NCI-H460 (cell line): ENCODE measurements at regions not wholly inside any gene's neighbourhood (a gene's known extent, or its start where the extent isn't known, plus 50 kb on each side); places are given as distances from the start of the nearest gene placed in this dataset.
A peak's percentile ranks its signal among the peaks of the same experiment; 100 is the strongest.
"Not testable (repeated sequence)": the region's sequence is repeated elsewhere in the genome, so short reads cannot be mapped to it uniquely, and the experiment has no call there.

Experiments
- DNase-seq: peaks from one replicate; pipeline ENCODE4 v3.0.0-alpha.2; 2016; ENCODE audit warnings: low read depth; ENCODE audit errors: extremely low read depth
- small RNA-seq, 2 experiments: library from RNA; depleted of rRNA; stranded (forward); fragments of <200 nt; gene quantifications; one replicate each; pipeline ENCODE3, GENCODE V24; 2014

DNA sequence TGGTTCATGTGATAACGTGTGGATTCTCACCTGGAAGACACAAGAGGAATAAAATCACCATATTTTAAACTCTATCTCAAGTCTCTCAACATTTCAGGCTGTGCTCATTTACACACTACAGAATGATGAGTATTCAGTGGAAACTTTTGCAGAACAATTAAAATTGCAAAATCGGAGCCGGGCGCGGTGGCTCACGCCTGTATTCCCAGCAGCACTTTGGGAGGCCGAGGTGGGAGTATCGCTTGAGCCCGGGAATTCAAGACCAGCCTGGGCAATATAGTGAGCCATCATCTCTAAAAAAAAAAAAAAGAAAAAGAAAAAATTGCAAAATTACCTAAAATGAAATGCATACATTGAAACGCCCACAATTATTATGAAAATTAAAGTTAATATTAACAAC lies 825.9 kb downstream of the KCNJ18 start:
- DNase-seq = no peak

DNA sequence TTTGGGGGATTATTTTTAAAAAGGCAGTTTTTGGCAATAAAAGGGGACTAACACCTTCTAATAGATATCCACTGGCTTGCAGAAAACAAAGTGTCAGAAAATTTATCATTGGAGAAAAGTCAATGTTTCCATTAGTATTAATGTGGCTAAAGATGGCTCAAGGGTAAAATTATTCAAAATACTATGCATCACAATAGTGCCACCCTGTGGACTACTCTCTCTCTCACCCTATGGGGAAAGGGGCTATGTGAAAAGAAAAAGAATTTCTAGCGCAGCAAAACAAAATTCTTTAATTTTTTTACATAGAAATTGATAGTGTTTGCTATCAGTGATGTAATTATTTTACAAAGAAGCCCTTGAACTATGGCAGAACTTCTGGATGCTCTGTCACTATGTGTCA lies 856.5 kb downstream of the KCNJ18 start:
- not testable (repeated sequence) for DNase-seq

DNA sequence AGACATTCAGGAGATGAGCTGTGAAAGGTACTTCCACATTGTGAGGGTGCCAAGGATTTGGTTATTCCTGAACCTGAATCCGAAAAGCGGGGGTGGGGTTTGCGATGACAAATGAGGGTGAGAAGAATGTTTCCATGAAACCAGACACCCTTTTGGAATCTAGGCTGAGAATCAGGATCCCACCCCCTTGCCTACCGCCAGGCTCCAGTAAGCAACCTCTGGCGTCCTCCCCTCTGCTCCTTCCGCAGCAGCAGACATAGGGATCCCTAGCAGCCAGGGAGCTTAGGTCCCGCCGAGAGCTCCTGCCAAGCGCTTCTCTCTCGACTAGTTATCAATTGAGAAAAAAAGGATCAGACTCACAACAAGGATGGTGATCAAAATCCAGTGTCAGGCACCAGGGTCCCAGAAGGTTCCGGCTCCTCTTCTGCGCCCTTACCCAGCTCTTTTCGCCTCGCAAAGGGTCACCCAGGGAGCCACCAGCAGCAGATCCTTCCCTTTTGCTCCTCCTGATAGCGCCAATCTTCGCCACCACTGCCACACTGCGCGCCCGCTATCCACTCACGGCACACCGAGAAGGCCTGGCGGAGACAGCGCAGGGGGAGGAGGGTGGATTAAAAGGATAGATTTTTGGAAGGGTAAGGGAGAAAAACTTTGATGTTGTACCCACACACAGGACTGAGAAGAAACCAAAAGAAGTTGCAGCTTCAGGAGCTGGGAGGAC lies 859.5 kb downstream of the KCNJ18 start:
- DNase-seq = not testable (repeated sequence)

DNA sequence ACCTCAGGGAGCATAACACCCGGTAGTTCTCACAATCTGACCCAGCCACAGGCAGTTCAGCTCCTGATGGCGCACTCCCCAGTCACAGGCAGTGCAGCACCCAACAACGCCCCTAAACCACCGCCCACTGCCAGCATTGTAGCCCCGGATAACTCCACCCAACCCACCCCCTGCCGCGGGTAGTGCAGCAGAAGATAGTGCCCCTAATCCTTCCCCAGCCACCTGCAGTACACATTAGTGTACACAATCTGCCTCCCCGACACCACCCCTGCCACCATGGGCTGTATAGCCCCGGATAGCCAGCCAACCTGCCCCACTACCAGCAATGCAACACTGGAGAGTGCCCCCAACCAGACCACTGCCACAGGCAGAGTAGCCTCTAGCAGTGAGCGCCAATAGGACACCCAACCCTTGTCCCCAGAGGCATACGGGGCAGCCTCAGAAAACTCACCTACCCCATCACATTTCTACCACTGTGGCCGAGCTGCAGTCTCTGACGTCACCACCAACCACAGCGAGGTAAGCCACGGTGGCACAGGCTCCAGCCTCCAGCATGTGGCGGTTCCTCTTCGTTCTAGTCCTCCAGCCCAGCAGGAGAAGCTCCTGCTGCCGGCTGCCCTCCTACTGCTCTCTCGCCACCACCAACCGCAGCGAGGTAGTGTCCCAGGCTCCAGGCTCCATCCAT lies 877.3 kb downstream of the KCNJ18 start:
- no peak for DNase-seq

DNA sequence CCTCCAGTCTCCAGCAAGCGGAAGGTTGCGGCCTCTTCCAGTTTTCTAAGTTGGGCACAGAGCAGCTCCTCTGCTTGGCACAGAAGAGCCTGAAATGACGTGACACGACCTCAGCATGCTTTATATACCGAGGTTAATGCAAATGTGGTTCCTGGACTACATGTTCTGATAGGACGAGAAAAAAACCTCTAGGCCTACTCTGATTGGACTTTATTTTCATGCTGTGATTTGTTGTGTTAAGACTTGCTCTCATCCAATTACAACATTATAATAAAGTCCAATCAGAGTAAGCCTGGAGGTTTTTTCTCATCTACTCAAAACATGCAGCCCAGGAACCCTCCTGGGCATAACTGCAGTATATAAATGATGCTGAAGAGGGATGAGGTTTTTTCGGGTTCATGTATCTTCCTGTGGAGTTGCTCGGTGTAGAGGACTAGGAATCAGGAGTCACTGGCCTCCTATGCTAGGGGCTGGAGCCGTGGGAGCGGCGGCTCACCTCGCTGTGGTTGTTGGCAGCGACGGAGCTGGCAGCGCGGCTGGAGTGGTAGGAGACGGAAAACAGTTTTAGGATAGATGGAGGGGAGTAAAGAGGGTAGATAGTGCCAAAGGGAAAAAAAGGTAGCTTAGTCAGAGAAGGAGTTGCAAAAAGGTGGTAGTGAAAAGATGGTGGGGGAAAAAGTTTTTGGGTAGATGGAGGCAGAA lies 878.0 kb downstream of the KCNJ18 start:
- DNase-seq = no peak

DNA sequence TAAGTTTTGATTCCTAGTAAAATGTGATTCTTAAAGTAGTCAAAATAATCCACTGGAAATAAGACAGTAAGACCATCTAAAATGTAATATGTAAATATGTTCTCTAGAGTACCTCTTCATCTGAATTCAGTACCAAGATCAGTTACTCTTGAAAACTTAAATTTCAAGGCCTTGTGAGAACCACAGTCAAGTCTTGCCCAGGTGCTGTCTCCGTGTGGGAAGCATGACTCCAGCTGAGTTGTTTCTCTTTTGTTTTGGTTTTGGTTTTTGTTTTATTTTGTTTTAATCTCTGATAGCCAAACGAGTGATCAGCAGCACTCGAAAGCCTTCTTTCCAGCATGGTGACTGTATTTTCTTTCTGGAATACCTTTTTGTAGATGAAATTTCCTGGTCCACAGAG lies 907.0 kb downstream of the KCNJ18 start:
- DNase-seq = no peak

DNA sequence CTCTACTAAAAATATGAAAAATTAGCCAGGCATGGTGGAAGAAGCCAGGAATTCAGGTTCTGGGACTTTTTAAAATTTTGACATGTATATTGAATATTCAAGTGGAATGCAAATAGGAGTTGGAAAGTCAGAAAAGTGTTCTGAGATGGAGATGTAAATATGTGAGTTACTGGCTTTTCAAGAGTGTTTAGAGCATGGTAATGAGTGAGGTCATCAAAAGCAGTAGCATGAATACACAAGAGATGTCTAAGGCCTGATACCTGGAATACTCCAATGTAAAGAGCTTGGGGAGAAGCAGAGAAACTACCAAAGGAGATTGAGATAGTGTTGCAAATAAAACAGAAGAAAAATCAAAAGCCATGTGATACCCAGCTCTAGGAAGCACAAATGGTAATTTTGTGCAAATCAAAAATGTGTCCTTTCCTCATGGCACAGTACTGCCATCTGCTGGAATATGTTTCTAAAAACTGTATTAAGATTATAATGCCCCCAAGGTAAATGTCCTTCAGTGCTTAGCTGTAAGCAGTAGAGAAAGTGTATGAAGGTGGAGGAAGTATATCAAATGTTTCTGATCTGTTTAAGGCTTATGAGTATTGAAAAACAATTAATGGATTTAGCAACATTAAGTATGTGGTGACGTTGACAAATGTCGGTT lies 908.4 kb downstream of the KCNJ18 start:
- DNase-seq = peak; percentile 21

Small RNA genes in the stretch of these regions (small RNA-seq; reads per million reads assigned to genes)
- gene ABBA01006766.1 (0 reads per million in 2 experiments), gene NMTRS-TGA3-1 (0 reads per million in 2 experiments)
